Skeletal muscle cell (primary cell): ENCODE measurements at regions not wholly inside any gene's neighbourhood (a gene's known extent, or its start where the extent isn't known, plus 50 kb on each side); places are given as distances from the start of the nearest gene placed in this dataset.

ENCODE experiments used
- DNase-seq: peaks from one replicate; pipeline ENCODE4 v3.0.0-alpha.2; 2010; ENCODE audit warnings: low read depth
- H3K4me3 ChIP-seq: 2 replicates; pipeline ENCODE4 v1.5.1; 2011; ENCODE audit warnings: low read depth, mild to moderate bottlenecking, control low read depth, low read length, moderate library complexity

- H3K4me3 ChIP-seq = no peak overlapping the region
- no peak for DNase-seq
Observed at GRCh38 chr2:16011621-16011960, 71.2 kb downstream of the MYCN start.

GRCh38 chr2:16010951-16011620, 70.7 kb downstream of the MYCN start:
- no peak for DNase-seq
- no peak overlapping the region for H3K4me3 ChIP-seq

GRCh38 chr2:16010011-16010410, 69.7 kb downstream of the MYCN start:
- DNase-seq = no peak
- no peak overlapping the region for H3K4me3 ChIP-seq

- DNase-seq = no peak
- H3K4me3 ChIP-seq = no peak overlapping the region
Observed at GRCh38 chr2:16009560-16009959, 69.2 kb downstream of the MYCN start.

GRCh38 chr2:16008856-16009255, 68.5 kb downstream of the MYCN start:
- DNase-seq = no peak
- H3K4me3 ChIP-seq = no peak overlapping the region

- no peak overlapping the region for H3K4me3 ChIP-seq
- DNase-seq = no peak
Observed at GRCh38 chr2:16008331-16008850, 68.0 kb downstream of the MYCN start.

- H3K4me3 ChIP-seq = no peak overlapping the region
- no peak for DNase-seq
Observed at GRCh38 chr2:16007167-16007934, 67.0 kb downstream of the MYCN start.

GRCh38 chr2:16006537-16007166, 66.3 kb downstream of the MYCN start:
- H3K4me3 ChIP-seq = no peak overlapping the region
- DNase-seq = no peak

GRCh38 chr2:16005816-16006536, 65.6 kb downstream of the MYCN start:
- DNase-seq = no peak
- H3K4me3 ChIP-seq = no peak overlapping the region

- H3K4me3 ChIP-seq = no peak overlapping the region
- DNase-seq = no peak
Observed at GRCh38 chr2:16005389-16005788, 65.0 kb downstream of the MYCN start.

- H3K4me3 ChIP-seq = no peak overlapping the region
- no peak for DNase-seq
Observed at GRCh38 chr2:16003809-16004208, 63.5 kb downstream of the MYCN start.

GRCh38 chr2:16003152-16003551, 62.8 kb downstream of the MYCN start:
- no peak for DNase-seq

GRCh38 chr2:16002575-16002974, 62.2 kb downstream of the MYCN start:
- no peak for DNase-seq
- H3K4me3 ChIP-seq = no peak overlapping the region

More at GRCh38 chr2:16003152-16003551, 62.8 kb downstream of the MYCN start:
- H3K4me3 ChIP-seq = no peak overlapping the region

- no peak for DNase-seq
- no peak overlapping the region for H3K4me3 ChIP-seq
Observed at GRCh38 chr2:16002144-16002543, 61.8 kb downstream of the MYCN start.

- DNase-seq = no peak
- H3K4me3 ChIP-seq = no peak overlapping the region
Observed at GRCh38 chr2:16000642-16001041, 60.3 kb downstream of the MYCN start.

- H3K4me3 ChIP-seq = no peak overlapping the region
- DNase-seq = no peak
Observed at GRCh38 chr2:15999596-16000469, 59.5 kb downstream of the MYCN start.

- H3K4me3 ChIP-seq = no peak overlapping the region
- no peak for DNase-seq
Observed at GRCh38 chr2:15997728-15998280, 57.5 kb downstream of the MYCN start.

- no peak overlapping the region for H3K4me3 ChIP-seq
- DNase-seq = no peak
Observed at GRCh38 chr2:15996536-15997423, 56.4 kb downstream of the MYCN start.
